ENCODE measurements at regions not wholly inside any gene's neighbourhood (a gene's known extent, or its start where the extent isn't known, plus 50 kb on each side); places are given as distances from the start of the nearest gene placed in this dataset.

DNA sequence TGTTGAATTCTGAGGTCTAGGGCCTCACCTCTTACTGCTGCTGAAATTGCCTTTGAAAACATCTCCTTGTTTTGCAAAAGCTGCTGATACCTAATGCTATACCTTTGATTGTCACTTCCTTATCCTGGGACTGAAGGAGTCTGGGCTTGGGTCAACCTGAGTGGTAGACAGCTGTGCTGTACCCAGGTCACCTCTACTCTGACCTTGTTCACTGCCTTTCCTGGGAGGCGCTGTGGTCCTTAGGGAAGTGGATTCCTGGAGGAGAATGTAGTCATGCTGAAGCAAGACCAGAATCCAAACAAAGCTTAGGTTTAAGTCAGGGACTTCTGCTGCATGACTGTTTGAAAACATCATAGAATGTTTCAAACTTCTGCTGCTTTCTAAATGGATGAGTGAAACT is 191.4 kb downstream of the SNAPC1 start:
- TF ChIP-seq, protein P1, sequence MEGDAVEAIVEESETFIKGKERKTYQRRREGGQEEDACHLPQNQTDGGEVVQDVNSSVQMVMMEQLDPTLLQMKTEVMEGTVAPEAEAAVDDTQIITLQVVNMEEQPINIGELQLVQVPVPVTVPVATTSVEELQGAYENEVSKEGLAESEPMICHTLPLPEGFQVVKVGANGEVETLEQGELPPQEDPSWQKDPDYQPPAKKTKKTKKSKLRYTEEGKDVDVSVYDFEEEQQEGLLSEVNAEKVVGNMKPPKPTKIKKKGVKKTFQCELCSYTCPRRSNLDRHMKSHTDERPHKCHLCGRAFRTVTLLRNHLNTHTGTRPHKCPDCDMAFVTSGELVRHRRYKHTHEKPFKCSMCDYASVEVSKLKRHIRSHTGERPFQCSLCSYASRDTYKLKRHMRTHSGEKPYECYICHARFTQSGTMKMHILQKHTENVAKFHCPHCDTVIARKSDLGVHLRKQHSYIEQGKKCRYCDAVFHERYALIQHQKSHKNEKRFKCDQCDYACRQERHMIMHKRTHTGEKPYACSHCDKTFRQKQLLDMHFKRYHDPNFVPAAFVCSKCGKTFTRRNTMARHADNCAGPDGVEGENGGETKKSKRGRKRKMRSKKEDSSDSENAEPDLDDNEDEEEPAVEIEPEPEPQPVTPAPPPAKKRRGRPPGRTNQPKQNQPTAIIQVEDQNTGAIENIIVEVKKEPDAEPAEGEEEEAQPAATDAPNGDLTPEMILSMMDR (IDR thresholded peaks at IDR 0.05) = no peak
- TF ChIP-seq POLR2A (IDR thresholded peaks at IDR 0.05) = no peak

Measured in testis (tissue), 2 donors.